DMS153 (cell line): ENCODE measurements at regions not wholly inside any gene's neighbourhood (a gene's known extent, or its start where the extent isn't known, plus 50 kb on each side); places are given as distances from the start of the nearest gene placed in this dataset.

Source experiments
- DNase-seq: peaks from one replicate; lab custom pipeline; 2025; lab: John Stamatoyannopoulos, UW

DNA sequence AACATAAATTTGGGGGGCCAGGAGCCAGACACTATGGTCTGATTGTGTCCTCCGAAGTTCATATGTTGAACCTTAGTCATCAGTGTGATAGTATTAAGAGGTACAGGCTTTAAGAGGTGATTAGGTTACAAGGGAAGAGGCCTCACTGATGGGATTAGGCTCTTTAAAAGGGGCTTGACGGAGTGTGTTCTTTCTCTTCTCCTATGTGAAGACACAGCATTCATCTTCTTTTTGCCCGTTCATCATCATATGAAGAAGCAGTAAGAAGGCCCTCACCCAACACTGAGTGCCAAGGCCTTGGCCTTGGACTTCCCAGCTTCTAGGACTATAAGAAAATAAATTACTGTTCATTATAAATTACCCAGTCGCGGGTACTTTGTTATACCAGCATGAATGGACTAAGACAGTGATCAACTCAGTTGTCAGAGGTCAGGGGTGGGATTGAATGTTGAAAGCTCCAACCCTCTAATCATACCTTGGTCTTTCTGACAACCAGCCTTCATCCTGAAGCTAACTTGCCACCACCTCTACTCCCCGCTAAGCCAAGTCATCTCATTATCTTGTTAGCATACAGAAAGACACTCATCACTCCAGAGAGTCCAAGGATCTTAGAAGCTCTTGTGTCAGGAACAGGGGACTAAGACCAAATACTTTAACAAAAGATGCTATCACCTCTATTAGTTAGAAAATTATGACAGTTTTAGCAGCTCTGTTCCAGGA is 543.4 kb upstream of the DIPK2B start:
- DNase-seq = no peak

DNA sequence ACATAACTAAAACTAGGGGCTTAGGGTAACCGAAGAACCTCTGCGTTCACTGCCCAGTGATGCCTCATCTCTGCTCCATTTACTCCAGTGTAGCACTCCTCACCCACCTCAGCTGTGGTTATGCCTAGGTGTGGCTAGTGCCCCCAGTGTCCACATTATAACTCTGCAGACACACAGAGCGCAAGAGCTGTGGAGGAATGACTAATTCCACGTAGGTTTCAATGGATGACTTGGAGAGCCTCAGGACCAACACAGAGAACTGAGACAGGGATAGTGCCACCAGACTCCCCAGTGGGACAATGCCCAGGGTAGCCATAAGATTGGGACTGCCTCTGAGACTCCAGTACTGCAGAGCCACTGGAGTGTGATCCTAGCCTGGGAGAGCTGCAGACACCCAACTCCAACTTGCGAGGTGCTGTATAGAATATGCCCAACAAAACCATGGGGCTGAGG is 542.4 kb upstream of the DIPK2B start:
- no peak for DNase-seq

DNA sequence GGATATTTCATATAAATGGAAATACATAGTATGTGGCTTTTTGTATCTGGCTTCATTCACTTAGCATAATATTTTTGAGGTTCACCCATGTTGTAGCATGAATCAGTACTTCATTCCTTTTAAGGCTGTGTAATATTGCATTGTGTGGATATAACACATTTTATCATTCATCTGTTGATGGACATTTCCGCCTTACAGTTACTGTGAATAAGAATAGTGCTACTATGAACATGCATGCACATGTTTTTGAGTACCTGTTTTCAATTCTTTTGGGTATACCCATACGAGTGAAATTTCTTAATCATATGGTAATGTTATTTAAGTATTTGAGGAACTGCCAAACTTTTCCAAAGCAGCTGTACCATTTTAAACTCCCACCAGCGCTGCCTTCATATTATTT is 539.6 kb upstream of the DIPK2B start:
- DNase-seq = no peak

DNA sequence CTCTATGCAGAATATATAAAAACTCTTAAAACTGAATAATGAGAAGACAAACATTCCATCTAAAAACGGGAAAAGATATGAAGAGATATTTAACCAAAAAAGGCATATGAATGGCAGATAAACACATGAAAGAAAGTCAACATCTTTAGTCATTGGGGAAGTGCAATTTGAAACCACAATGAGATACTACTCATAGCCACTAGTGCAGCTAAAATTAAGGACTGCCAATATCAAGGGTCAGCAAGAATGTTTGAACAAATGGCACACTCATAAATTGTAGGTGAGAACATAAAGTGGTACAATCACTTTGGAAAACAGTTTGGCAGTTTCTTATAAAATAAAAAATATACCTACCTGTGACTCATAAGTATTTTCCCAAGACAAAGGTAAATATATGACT is 534.9 kb upstream of the DIPK2B start:
- no peak for DNase-seq

DNA sequence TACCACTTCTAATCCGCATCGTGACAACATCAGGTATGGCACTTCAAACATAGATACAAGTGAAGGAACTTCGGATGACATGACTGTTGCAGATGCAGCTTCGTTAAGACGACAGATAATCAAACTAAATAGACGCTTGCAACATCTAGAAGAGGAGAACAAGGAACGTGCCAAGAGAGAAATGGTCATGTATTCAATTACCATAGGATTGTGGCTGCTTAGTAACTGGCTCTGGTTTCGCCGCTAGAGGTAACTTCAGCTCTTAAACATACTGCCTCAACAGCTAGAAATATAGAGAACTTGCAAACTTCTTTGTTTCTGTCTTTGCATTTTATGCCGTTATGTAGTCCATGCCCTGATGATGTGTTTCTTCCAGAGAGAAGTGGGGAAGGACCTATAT is 530.8 kb upstream of the DIPK2B start:
- DNase-seq = no peak

DNA sequence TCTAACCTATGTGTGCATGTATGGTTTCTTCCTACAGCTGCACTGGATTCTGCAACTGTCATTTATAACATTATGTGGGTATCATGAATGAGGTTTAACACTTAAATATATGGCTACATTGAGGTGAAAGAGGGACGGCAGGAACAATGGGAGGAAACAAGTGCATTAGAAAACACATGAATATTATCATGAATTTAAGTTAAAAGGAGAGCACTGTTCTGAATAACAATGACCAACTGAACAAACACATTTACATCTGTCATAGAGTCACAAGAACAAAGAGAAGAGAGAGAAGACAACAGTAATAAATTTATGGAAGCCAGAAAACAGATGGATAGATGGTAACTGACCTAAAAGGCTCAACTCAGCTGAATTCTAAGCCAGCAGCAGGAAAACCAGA is 527.1 kb upstream of the DIPK2B start:
- no peak for DNase-seq

DNA sequence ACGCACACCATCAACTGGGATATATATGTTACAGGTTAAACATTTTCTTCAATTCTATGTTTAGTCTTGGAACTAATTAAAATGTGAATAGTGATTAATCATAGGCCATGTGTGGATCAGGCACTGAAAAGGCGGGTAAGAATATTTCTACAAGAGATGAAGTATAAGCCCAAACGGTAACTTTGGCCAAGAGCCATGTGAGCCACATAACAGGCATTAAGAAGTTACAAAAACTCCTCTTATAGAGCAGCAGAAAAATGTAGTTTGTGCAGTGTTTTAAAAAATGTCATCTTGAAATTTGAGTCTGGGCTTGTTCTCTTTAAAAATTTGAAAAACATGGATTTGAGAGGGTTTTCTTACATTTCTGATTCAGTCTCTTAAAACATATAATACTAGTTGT is 521.8 kb upstream of the DIPK2B start:
- DNase-seq = no peak

DNA sequence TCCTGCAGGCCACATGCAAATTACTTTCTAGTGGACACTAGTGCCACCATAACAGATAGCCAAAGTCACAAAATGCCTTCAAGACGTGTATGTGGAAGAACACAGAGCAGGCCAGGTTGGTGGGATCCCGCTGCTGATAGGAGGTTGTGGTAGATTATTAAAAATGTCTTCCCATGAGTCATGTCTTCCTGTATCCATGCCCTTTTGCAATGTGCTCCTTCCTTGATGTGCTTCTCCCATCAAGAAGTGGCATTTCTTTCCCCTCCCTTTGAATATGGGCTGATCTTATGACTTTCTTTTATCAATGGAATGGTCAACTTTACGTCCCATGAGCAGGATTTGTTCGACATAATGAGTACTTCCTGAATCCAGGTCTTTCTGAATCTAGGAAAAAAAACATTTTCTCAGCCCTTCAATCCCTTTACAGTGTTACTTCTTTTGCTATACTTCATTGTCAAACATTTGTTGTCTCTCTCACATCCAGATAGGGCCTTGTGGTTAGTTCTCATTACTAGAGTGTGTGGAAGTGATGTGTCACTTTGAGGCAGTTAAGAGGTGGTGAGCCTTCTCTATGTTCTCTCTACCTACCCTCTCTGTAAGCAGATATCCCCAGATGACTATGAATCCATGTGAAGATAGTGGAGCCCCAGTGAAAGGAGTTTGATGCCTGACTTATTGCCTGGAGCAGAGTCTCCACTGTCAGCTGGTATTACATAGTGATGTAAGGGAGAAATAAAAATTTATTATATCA is 519.2 kb upstream of the DIPK2B start:
- no peak for DNase-seq

DNA sequence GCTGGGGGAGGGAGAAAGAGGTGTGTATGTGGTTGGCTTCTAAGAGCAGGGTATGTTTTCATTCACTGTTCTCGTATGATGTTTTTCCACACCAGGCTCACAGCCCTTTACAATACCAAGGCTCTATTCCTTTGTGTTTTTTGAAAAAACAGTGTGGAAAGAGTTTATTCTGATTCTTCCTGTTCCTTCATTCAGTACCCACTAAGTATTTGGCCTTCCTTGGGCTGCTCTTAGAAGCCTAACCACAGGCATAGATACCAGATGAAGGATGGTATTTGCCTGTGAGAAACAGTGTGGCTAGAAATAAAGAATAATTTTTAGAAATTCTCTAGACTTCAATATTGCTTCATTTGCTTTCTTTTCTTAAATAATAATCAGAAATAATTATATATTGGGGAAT is 518.0 kb upstream of the DIPK2B start:
- DNase-seq = no peak

DNA sequence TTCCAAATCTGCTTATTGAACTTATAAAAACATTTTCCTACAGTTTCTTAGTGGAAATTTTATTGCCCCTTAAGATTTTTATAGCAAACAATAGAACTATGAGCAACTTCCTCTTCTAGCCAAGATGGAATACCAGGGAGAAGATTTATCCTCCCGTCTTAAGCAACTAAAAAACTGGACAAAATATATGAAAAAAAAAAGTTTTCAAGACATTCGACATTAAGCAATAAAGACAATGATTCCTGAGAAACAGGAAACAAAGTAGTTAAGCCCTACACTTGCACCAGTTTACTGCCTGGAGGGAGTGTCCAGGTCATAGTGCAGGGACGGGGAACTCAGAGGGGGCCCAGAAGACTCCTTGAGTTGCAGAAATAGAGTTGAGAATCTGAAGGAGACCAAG is 516.1 kb upstream of the DIPK2B start:
- no peak for DNase-seq

DNA sequence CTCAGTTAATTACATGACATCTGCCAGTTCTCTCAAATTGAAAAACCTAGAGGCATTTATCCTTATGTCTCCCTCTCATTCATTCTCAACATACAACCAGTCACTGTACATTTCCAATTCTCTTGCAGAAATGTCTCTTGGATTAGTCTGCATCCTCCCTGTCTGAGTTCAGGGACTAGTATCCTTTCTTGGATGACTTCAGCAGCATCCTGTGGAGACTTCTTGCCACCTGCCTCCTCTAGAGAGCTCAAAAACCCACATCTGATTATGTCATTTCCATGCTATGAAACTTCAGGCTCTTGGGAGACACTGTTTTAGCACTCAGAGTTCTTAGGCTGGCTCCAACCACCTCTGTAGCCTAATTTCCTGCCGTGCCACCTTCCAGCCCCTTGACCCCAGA is 515.1 kb upstream of the DIPK2B start:
- DNase-seq = no peak

DNA sequence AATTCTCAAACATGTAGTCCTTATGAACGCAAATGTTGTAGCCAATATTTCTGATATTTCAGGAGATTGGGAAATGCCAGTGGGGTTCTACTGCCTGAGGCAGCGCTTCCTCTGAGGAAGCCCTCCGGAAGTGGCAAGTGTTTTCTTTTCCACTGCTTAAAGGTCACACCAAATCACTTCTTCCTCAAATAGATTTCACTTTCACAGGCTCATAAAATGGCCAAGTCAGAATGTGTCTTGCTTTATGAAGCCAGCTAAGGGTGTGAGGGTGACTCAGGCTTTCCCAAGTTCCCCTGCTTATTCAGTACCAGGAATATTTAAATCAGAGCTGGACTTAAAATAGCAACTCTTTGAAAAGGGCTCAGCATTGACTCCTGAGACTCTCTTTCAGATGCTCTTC is 514.2 kb upstream of the DIPK2B start:
- no peak for DNase-seq

DNA sequence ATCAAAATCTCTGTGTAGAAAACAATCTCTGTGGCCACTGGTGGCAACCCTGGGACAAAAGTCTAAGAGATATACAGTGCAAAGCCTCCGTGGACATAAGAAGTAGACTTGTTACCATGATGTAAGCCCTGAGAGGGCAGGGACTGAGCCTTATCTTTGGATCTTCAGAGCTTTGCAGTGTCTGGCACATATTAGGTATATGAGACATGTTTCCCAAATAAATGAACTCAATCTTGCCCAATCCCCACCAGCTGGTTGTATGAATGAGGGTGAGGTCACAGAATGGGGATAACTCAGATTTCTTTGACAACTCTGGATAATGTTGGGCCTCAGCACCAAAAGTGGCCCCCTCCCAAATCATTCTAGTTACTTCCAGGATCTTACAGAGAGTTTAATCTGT is 511.4 kb upstream of the DIPK2B start:
- DNase-seq = no peak

DNA sequence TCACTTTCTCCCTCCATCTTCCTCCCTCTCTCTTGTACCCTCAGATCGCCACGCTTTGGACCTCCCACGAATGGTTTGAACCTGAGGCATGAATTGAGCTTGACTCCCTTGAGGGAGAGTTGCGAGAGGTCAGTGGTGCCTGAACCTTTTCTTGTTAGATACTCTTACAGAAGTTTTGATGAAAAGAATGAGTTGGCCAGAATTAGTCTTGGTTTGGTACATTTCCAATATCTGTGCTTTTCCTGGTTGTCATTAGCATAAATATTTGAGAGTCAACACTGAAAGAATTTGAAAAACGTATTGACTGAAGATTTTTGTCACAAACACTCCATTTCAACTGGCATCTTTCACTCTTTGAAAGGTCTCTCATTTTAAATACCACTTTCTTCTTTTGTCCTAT is 510.6 kb upstream of the DIPK2B start:
- no peak for DNase-seq

DNA sequence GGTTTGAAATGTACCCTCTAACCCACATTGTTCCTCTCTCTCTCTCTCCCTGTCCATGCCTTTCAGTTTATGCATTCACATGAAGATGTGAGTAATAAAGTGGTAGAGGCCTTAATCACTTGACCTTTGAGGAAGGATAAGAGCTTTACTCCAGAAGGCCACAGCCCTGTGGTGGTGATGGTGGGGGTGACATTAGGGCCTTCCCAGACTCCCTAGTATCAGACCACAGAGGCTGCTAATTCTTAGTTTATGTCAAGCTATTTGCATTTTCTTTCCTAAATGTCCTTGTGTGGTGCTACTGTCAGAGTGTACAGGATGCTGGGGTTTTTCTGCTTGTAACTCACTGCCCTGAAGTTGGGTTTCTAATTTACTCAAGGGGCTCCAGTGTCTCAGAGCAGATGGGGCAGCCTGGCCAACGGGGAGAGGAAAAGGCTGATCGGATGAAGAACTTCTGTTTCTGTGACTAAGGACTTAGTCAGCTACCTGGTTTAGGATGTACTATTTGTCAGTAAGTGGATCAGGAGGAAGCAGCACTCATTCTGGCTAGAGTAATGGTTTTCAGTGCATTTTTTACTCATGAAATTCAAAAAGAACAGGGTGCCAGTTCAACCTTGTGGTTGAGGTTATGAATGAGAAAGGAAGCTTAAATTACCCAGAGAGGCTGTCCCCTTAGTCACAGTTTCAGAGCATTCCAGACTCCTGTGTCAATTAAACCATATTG is 509.6 kb upstream of the DIPK2B start:
- no peak for DNase-seq

DNA sequence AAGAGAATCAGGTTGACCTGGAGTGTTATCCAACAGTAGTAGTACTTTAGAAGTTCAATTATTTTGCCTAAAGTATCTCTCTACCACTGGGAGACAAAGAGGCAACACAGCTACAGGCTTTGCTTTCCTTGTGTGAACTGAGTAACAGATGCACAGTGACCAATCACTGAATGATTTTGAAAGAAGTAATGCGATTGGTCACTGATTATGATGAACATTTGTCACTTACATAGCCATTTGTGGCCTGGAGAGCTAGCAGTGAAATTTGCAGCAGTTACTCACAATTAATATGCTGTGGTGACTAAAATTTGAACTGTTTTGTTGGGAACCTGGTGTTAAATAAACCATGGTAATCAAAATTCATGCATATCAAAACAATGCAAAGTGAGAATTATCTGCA is 508.7 kb upstream of the DIPK2B start:
- DNase-seq = no peak

DNA sequence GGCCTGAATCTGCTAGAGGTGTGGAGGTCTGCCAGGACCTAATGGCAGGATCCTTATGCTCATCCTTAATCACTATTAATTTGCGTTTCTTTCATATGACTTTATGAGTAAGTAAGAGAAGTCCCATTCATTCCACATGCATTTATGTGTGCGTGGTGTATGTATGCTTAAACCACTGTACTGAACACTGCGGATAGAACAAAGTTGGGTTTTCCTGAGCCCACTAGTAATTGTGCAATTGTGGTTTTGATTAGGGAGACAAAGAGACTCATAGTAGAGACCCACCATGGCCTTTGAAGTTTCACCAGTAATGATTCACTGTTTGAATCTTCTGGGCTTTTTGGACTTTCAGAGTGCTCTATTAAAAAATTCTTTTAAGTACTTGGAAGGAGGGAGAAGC is 498.5 kb upstream of the DIPK2B start:
- DNase-seq = no peak

DNA sequence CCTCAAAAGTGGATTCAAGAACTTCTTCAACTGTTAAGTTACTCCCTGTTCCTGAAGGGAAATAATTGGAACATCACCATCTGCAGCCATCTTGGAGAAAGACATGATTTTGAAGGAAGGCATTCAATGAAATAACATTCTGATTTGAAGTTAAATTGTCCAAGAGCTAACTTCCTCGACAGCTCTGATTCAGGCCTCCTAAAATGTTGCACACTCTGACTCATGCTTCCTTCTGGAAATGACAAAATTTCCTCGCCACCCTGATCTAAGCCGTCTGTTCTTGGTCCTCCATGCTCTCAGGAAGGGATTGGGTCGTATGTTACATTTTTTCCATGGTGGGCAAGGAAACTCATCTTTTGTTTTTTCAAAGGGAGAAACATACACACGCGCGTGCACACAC is 496.9 kb upstream of the DIPK2B start:
- no peak for DNase-seq

DNA sequence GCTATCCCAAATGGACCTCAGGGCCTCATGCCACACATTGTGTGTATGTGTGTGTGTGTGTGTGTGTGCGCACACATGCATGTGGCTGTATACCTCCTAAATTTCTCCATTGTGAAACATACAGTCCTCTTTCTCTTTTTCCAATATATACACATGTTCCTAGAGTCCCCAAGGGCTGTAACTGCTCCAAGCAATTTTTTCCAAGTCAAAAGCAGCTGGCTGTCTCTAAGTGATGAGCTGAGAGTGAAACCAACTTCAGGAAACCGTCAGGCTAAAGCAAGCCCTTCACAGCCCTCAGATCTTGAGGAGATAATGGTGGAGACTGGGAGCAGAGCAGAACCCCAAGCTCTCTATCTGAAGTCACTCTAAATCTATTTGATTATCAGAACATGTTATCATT is 496.1 kb upstream of the DIPK2B start:
- DNase-seq = no peak

DNA sequence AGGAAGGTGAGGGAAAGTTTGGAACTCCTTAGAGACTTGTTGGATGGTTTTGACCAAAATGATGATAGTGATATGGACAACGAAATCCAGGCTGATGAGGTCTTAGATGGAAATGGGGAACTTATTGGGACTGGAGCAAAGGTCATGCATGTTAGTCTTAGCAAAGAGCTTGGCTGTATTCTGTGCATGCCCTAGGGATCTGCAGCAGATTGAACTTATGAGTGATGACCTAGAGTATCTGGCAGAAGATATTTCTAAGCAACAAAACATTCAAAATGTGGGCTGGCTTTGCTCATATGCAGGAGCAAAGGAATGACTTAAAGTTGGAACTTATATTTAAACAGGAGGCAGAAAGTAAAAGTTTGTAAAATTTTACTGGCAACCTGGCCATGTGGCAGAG is 489.3 kb upstream of the DIPK2B start:
- DNase-seq = no peak

DNA sequence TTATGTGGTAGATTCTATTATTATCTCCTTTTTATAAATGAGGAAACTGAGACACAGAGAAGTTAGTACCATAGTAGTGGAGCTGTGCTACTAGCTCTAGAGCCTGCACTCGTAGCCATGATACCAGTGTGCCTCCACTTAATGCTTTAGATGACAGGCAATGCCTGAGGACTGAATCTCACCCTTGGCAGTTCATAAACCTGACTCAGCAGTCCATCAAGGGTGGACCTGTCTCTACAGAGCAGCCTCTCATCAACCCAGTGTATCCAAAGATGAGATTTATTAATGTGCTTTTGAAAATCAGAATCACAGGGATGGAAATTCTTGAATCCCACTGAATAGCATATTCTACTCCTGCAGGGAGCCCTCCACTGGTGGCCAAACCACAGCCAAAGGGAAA is 483.2 kb upstream of the DIPK2B start:
- no peak for DNase-seq

DNA sequence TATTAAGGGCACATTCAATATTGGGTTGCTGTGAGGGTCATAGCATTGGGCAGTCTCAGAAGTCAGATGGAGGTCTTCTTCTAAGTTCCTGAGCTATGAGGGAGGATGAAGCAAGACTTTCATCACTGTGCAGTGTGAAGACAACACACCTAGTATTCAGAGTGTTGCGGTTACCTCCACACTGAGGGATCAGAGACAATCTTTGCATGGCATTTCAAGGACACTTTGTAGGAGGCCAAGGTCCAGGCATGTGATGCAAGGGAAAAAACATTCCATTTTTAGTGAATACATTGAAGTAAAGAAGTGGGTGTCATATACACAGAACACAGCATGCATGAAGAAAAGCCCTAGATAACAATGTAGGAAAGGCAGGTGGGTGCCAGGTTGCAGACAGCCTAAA is 481.2 kb upstream of the DIPK2B start:
- no peak for DNase-seq

DNA sequence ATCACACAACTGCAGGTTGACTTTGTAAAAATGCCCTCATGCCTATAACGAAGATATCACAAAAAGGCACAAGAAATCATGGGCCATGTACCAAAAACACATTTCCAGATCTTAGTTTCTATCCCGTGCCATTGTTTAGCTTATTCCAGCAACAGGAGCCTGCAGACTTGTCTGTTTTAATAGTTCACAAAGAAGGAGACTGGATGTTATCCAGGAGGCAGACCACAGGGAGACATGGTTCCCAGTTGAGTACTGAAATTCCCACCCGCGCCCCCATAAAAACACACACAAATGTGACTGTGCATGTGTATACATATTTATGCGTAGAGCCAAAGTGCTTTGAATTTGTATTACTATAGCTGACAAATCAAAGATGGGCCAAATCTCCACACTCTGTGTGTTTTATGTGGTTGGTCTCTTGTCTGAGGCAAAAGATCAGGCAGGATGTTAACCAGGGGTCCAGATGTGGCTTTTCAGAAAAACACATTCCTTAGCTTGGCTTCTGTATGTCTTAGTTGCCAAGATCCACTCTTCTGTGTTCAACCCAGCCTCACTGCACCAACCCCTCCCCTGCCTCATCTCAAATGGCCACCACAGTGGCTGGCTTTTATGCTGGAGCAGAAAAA is 469.2 kb upstream of the DIPK2B start:
- no peak for DNase-seq
